ENCODE measurements at regions not wholly inside any gene's neighbourhood (a gene's known extent, or its start where the extent isn't known, plus 50 kb on each side); places are given as distances from the start of the nearest gene placed in this dataset.

GRCh38 chr18:34280000-34280399, 55.3 kb upstream of the NOL4 start:
- H3K36me3 ChIP-seq (ENCODE audit: control insufficient read depth, insufficient read depth, low read length), result no peaks in the 10 kb centered on the region
- no peaks in the 10 kb centered on the region for H3K27me3 ChIP-seq (replicated peaks; ENCODE audit: control insufficient read depth, insufficient read depth, low read length)
- TF ChIP-seq CTCF (IDR thresholded peaks at IDR 0.05; ENCODE audit: insufficient read depth, low read length, poor library complexity, severe bottlenecking), result no peak
- H3K4me3 ChIP-seq (replicated peaks; ENCODE audit: low read depth, low read length), result no peak overlapping the region
- DNase-seq (ENCODE audit: extremely low read depth, insufficient read length), result no peak

GRCh38 chr18:34280653-34281052, 55.9 kb upstream of the NOL4 start:
- Histone ChIP-seq H3K27me3 (replicated peaks; ENCODE audit: control insufficient read depth, insufficient read depth, low read length) (no peaks in the 10 kb centered on the region), H3K4me3 (replicated peaks; ENCODE audit: low read depth, low read length) (no peak overlapping the region), H3K36me3 (ENCODE audit: control insufficient read depth, insufficient read depth, low read length) (no peaks in the 10 kb centered on the region)
- DNase-seq (ENCODE audit: extremely low read depth, insufficient read length), result no peak
- TF ChIP-seq CTCF (IDR thresholded peaks at IDR 0.05; ENCODE audit: insufficient read depth, low read length, poor library complexity, severe bottlenecking), result no peak

- no peak for DNase-seq (ENCODE audit: extremely low read depth, insufficient read length)
- H3K27me3 ChIP-seq (replicated peaks; ENCODE audit: control insufficient read depth, insufficient read depth, low read length), result no peaks in the 10 kb centered on the region
- no peak overlapping the region for H3K4me3 ChIP-seq (replicated peaks; ENCODE audit: low read depth, low read length)
- TF ChIP-seq CTCF (IDR thresholded peaks at IDR 0.05; ENCODE audit: insufficient read depth, low read length, poor library complexity, severe bottlenecking), result no peak
- H3K36me3 ChIP-seq (ENCODE audit: control insufficient read depth, insufficient read depth, low read length), result no peaks in the 10 kb centered on the region
Observed at GRCh38 chr18:34281290-34281689, 56.6 kb upstream of the NOL4 start.

- TF ChIP-seq CTCF (IDR thresholded peaks at IDR 0.05; ENCODE audit: insufficient read depth, low read length, poor library complexity, severe bottlenecking), result no peak
- no peak overlapping the region for H3K4me3 ChIP-seq (replicated peaks; ENCODE audit: low read depth, low read length)
- DNase-seq (ENCODE audit: extremely low read depth, insufficient read length), result no peak
- no peaks in the 10 kb centered on the region for H3K27me3 ChIP-seq (replicated peaks; ENCODE audit: control insufficient read depth, insufficient read depth, low read length)
- H3K36me3 ChIP-seq (ENCODE audit: control insufficient read depth, insufficient read depth, low read length), result no peaks in the 10 kb centered on the region
Observed at GRCh38 chr18:34281722-34282121, 57.0 kb upstream of the NOL4 start.

- DNase-seq (ENCODE audit: extremely low read depth, insufficient read length), result no peak
- Histone ChIP-seq H3K36me3 (ENCODE audit: control insufficient read depth, insufficient read depth, low read length) (no peaks in the 10 kb centered on the region), H3K27me3 (replicated peaks; ENCODE audit: control insufficient read depth, insufficient read depth, low read length) (no peaks in the 10 kb centered on the region), H3K4me3 (replicated peaks; ENCODE audit: low read depth, low read length) (no peak overlapping the region)
- TF ChIP-seq CTCF (IDR thresholded peaks at IDR 0.05; ENCODE audit: insufficient read depth, low read length, poor library complexity, severe bottlenecking), result no peak
Observed at GRCh38 chr18:34283506-34283905, 58.8 kb upstream of the NOL4 start.

- no peak overlapping the region for H3K4me3 ChIP-seq (replicated peaks; ENCODE audit: low read depth, low read length)
- no peak for TF ChIP-seq CTCF (IDR thresholded peaks at IDR 0.05; ENCODE audit: insufficient read depth, low read length, poor library complexity, severe bottlenecking)
- no peaks in the 10 kb centered on the region for H3K27me3 ChIP-seq (replicated peaks; ENCODE audit: control insufficient read depth, insufficient read depth, low read length)
- no peaks in the 10 kb centered on the region for H3K36me3 ChIP-seq (ENCODE audit: control insufficient read depth, insufficient read depth, low read length)
- DNase-seq (ENCODE audit: extremely low read depth, insufficient read length), result no peak
Observed at GRCh38 chr18:34287825-34288224, 63.1 kb upstream of the NOL4 start.

All from GM06990 (cell line).